ENCODE measurements at regions not wholly inside any gene's neighbourhood (a gene's known extent, or its start where the extent isn't known, plus 50 kb on each side); places are given as distances from the start of the nearest gene placed in this dataset.

- Histone ChIP-seq H3K27me3 (no peaks in the 10 kb centered on the region), H3K9me3 (no peaks in the 10 kb centered on the region), H3K27ac (no peak overlapping the region), H3K4me1 (no peaks in the 10 kb centered on the region), H3K4me3 (no peak overlapping the region), H3K36me3 (no peaks in the 10 kb centered on the region)
- ATAC-seq (no peak), DNase-seq (no peak)
- TF ChIP-seq CTCF (IDR thresholded peaks at IDR 0.05) (no peak), POLR2A (IDR thresholded peaks at IDR 0.05) (no peak)
- WGBS (ENCODE audit: insufficient coverage, low coverage, low lambda C conversion rate, missing lambda C conversion rate): 45% methylated on average over 3 of the region's 3 CpGs
- intact Hi-C loops (cut with DNase I): no loop called here
Measured at GRCh38 chr5:148012801-148013200, 51.0 kb upstream of the SPINK5 start.

GRCh38 chr5:148011398-148012137 lies 52.2 kb upstream of the SPINK5 start:
- TF ChIP-seq CTCF (IDR thresholded peaks at IDR 0.05) (no peak), POLR2A (IDR thresholded peaks at IDR 0.05) (no peak)
- intact Hi-C loops (cut with DNase I): no loop called here
- 54% methylated on average over 3 of the region's 3 CpGs for WGBS (ENCODE audit: insufficient coverage, low coverage, low lambda C conversion rate, missing lambda C conversion rate)
- Histone ChIP-seq H3K4me3 (no peak overlapping the region), H3K27me3 (no peaks in the 10 kb centered on the region), H3K9me3 (no peaks in the 10 kb centered on the region), H3K27ac (no peak overlapping the region), H3K36me3 (no peaks in the 10 kb centered on the region), H3K4me1 (no peaks in the 10 kb centered on the region)
- ATAC-seq (peak in 1 of 4 donors; percentile 47), DNase-seq (no peak)

- Histone ChIP-seq H3K4me3 (no peak overlapping the region), H3K4me1 (no peaks in the 10 kb centered on the region), H3K27ac (no peak overlapping the region), H3K27me3 (no peaks in the 10 kb centered on the region), H3K36me3 (no peaks in the 10 kb centered on the region), H3K9me3 (peaks cover 0 to 6% (median 3%) of the 10 kb centered on the region in 4 donors)
- intact Hi-C loops (cut with DNase I): no loop called here
- ATAC-seq (no peak), DNase-seq (no peak)
- 77% methylated on average over 9 of the region's 12 CpGs for WGBS (ENCODE audit: insufficient coverage, low coverage, low lambda C conversion rate, missing lambda C conversion rate)
- TF ChIP-seq CTCF (IDR thresholded peaks at IDR 0.05): peak in 1 of 4 donors; percentile 11
- no peak for TF ChIP-seq POLR2A (IDR thresholded peaks at IDR 0.05)
Measured at GRCh38 chr5:148005788-148006520, 57.8 kb upstream of the SPINK5 start.

- ATAC-seq (no peak), DNase-seq (no peak)
- Histone ChIP-seq H3K4me1 (no peaks in the 10 kb centered on the region), H3K9me3 (peaks cover 0 to 6% (median 3%) of the 10 kb centered on the region in 4 donors), H3K27ac (no peak overlapping the region), H3K36me3 (no peaks in the 10 kb centered on the region), H3K27me3 (no peaks in the 10 kb centered on the region), H3K4me3 (no peak overlapping the region)
- intact Hi-C loops (cut with DNase I): no loop called here
- TF ChIP-seq POLR2A (IDR thresholded peaks at IDR 0.05): no peak
- TF ChIP-seq CTCF (IDR thresholded peaks at IDR 0.05): no peak
Measured at GRCh38 chr5:148003226-148003625, 60.6 kb upstream of the SPINK5 start.
